RWPE2 (cell line): ENCODE measurements at regions not wholly inside any gene's neighbourhood (a gene's known extent, or its start where the extent isn't known, plus 50 kb on each side); places are given as distances from the start of the nearest gene placed in this dataset.
"Not testable (repeated sequence)": the region's sequence is repeated elsewhere in the genome, so short reads cannot be mapped to it uniquely, and the experiment has no call there.

Experiments used
- ATAC-seq: fragments of 200-7000 bp; cut with Tn5 transposase; 3 replicates; pipeline ENCODE4 v1.9.1; 2021; ENCODE audit warnings: low read depth
- DNase-seq: peaks from one replicate; pipeline ENCODE4 v3.0.0-alpha.2; 2020; ENCODE audit warnings: low spot score
- H3K27ac ChIP-seq: fragments of 450-650 bp; 2 replicates; pipeline ENCODE4 v1.5.1; 2017; ENCODE audit warnings: mild to moderate bottlenecking; ENCODE audit not compliant: poor library complexity, severe bottlenecking
- H3K27me3 ChIP-seq: fragments of 250-450 bp; sonication (Bioruptor Pico); 2 replicates; pipeline ENCODE4 v1.5.1; 2021; ENCODE audit warnings: mild to moderate bottlenecking, moderate library complexity; ENCODE audit not compliant: insufficient read depth, poor library complexity, severe bottlenecking
- H3K36me3 ChIP-seq: fragments of 250-450 bp; sonication (Bioruptor Pico); 2 replicates; pipeline ENCODE4 v1.5.1; 2020; ENCODE audit warnings: low read depth, mild to moderate bottlenecking, moderate library complexity
- H3K4me1 ChIP-seq: fragments of 250-450 bp; sonication (Bioruptor Pico); 2 replicates; pipeline ENCODE4 v1.5.1; 2021; ENCODE audit warnings: mild to moderate bottlenecking, moderate library complexity; ENCODE audit not compliant: insufficient read depth, poor library complexity, severe bottlenecking
- H3K4me3 ChIP-seq: fragments of 250-450 bp; sonication (Bioruptor Pico); 2 replicates; pipeline ENCODE4 v1.5.1; 2021; ENCODE audit warnings: mild to moderate bottlenecking, moderate library complexity; ENCODE audit not compliant: severe bottlenecking
- H3K9me3 ChIP-seq: fragments of 250-450 bp; sonication (Bioruptor Pico); 2 replicates; pipeline ENCODE4 v1.5.1; 2021; ENCODE audit warnings: mild to moderate bottlenecking, moderate library complexity; ENCODE audit not compliant: severe bottlenecking
- TF ChIP-seq, protein P1 (sequence below): fragments of 450-650 bp; IDR thresholded peaks from one replicate; pipeline ENCODE4 v1.5.1; 2017; ENCODE audit warnings: mild to moderate bottlenecking, moderate library complexity; ENCODE audit not compliant: poor library complexity, severe bottlenecking

DNA sequence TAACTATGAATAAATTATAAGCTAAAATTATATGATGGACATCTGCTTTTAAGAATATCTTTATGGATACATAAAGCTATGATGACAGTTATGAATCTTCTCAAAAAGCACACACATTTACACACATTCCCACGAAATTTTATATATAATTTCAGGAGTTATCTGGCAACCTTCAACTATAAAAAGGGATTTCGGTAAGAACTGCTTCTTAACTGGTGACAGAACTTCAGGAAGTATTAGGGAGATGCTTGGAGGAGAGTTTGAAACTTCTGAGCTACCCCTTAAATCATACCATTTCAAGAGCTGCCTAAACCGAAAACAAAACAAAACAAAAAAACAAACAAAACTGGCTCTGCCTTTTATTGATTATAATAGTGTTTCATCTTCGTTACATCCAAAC is 399.4 kb downstream of the ZEB2 start:
- Histone ChIP-seq H3K36me3 (no peaks in the 10 kb centered on the region), H3K9me3 (no peaks in the 10 kb centered on the region), H3K4me1 (no peaks in the 10 kb centered on the region), H3K4me3 (no peak overlapping the region), H3K27ac (no peak overlapping the region), H3K27me3 (no peaks in the 10 kb centered on the region)
- DNase-seq (no peak), ATAC-seq (no peak)
- TF ChIP-seq, protein P1, sequence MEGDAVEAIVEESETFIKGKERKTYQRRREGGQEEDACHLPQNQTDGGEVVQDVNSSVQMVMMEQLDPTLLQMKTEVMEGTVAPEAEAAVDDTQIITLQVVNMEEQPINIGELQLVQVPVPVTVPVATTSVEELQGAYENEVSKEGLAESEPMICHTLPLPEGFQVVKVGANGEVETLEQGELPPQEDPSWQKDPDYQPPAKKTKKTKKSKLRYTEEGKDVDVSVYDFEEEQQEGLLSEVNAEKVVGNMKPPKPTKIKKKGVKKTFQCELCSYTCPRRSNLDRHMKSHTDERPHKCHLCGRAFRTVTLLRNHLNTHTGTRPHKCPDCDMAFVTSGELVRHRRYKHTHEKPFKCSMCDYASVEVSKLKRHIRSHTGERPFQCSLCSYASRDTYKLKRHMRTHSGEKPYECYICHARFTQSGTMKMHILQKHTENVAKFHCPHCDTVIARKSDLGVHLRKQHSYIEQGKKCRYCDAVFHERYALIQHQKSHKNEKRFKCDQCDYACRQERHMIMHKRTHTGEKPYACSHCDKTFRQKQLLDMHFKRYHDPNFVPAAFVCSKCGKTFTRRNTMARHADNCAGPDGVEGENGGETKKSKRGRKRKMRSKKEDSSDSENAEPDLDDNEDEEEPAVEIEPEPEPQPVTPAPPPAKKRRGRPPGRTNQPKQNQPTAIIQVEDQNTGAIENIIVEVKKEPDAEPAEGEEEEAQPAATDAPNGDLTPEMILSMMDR, result no peak

DNA sequence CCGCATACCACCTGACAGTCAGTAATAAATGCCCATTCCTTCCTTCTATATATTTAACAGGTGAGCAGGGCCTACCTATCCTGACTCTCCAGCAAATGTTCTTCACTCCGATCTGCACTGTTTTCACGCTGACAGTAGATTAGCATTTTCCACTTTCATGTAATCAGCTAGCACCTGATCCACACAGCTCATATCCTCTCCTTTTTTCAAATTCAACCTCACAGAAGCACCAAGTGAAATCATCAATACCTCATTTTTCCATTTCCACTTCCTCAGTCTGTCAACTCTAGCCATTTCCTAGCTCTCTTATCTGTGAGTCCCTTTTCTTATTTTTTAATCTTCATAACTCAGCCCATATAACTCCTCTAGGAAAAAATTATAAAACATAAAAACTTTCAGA is 402.8 kb downstream of the ZEB2 start:
- Histone ChIP-seq H3K27ac (no peak overlapping the region), H3K27me3 (no peaks in the 10 kb centered on the region), H3K36me3 (no peaks in the 10 kb centered on the region), H3K4me1 (no peaks in the 10 kb centered on the region), H3K9me3 (no peaks in the 10 kb centered on the region), H3K4me3 (no peak overlapping the region)
- TF ChIP-seq, protein P1, result no peak
- ATAC-seq (no peak), DNase-seq (no peak)

DNA sequence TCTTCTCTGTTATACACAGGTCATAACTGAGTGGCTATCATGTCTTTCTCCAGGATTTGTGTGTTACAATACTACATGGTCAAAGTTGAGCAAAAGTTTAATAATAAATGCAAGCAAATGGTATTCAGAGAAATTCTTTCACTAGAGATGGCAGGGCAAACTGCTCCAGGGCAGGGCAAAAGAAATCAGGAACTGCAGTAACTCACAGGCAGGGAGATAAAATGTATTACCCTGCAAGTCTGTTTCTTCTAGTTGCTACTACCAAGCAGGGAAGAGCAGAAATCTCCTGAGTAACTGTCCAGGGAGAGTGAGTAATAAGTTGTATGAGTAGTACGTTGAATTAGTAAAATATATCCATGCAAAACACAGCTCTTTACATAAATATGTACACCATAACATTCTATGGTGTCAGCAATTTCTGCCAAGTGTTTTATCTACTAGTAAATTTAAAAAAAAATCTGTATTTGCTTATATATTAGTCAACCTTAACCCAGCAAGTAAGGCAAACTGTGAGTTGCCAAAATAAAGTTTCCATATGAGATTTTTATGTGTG is 404.1 kb downstream of the ZEB2 start:
- Histone ChIP-seq H3K27me3 (no peaks in the 10 kb centered on the region), H3K36me3 (no peaks in the 10 kb centered on the region), H3K4me1 (peaks cover 12% of the 10 kb centered on the region), H3K9me3 (no peaks in the 10 kb centered on the region), H3K4me3 (no peak overlapping the region), H3K27ac (no peak overlapping the region)
- DNase-seq (no peak), ATAC-seq (no peak)
- TF ChIP-seq, protein P1, result no peak

DNA sequence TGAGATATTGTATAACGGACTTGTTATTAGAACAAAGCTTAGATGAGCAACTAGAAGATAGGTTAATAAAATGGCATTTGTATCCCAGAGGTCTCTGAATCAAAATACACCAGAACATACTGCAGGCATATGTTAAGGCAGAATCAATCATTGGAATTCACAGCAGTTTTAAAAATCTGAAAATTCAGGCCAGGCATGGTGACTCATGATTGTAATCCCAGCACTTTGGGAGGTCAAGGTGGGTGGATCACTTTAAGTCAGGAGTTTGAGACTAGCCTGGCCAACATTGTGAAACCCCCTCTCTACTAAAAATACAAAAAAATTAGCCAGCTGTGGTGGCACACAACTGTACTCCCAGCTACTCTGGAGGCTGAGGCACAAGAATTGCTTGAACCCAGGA is 405.2 kb downstream of the ZEB2 start:
- TF ChIP-seq, protein P1, result no peak
- ATAC-seq (no peak), DNase-seq (no peak)
- Histone ChIP-seq H3K4me1 (peaks cover 12% of the 10 kb centered on the region), H3K4me3 (no peak overlapping the region), H3K36me3 (no peaks in the 10 kb centered on the region), H3K9me3 (peaks cover 2% of the 10 kb centered on the region), H3K27me3 (no peaks in the 10 kb centered on the region), H3K27ac (no peak overlapping the region)

DNA sequence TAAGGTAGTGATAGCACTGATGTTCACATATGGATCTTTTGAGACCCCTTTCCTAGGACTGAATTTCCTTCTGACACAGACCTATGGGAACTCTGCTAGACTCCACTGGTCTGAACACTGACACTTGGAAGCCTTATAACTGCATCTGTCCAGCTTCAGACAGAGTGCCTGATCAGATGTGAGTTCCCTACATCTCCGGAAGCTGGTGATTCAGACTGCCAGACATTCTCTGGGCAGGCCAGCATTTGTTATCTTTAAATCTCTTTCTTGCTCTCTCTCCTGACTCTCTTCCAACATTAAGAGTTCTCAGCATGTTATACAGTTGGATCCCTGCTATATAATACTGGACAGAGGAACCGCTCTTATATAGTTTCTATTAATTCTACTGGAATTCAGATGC is 408.5 kb downstream of the ZEB2 start:
- Histone ChIP-seq H3K27me3 (no peaks in the 10 kb centered on the region), H3K4me1 (peaks cover 12% of the 10 kb centered on the region), H3K9me3 (peaks cover 2% of the 10 kb centered on the region), H3K4me3 (no peak overlapping the region), H3K36me3 (no peaks in the 10 kb centered on the region), H3K27ac (peak overlapping the region; percentile 49)
- ATAC-seq (peak; percentile 93), DNase-seq (no peak)
- TF ChIP-seq, protein P1, result no peak

DNA sequence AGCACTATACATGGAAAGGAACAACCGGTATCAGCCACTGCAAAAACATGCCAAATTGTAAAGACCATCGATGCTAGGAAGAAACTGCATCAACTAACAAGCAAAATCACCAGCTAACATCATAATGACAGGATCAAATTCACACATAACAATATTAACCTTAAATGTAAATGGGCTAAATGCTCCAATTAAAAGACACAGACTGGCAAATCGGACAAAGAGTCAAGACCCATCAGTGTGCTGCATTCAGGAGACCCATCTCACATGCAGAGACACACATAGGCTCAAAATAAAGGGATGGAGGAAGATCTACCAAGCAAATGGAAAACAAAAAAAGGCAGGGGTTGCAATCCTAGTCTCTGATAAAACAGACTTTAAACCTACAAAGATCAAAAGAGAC is 413.8 kb downstream of the ZEB2 start:
- not testable (repeated sequence) for H3K9me3 ChIP-seq, H3K4me3 ChIP-seq, H3K27ac ChIP-seq, ATAC-seq, H3K27me3 ChIP-seq, H3K36me3 ChIP-seq, DNase-seq
- H3K4me1 ChIP-seq, result peaks cover 18% of the 10 kb centered on the region
